Subcutaneous abdominal adipose tissue (tissue), 5 donors: ENCODE measurements at regions not wholly inside any gene's neighbourhood (a gene's known extent, or its start where the extent isn't known, plus 50 kb on each side); places are given as distances from the start of the nearest gene placed in this dataset.
"Not testable (repeated sequence)": the region's sequence is repeated elsewhere in the genome, so short reads cannot be mapped to it uniquely, and the experiment has no call there.

ENCODE experiments used
- H3K27ac ChIP-seq: one replicate; pipeline ENCODE4 v1.7.0; 2013; ENCODE audit warnings: low read depth, mild to moderate bottlenecking, inconsistent platforms, low read length, moderate library complexity
- H3K27me3 ChIP-seq, 5 donors: one replicate each; pipeline ENCODE4 v1.7.0; 2013; ENCODE audit warnings: low read length in 5 of 5, inconsistent platforms in 1 of 5; ENCODE audit not compliant: control insufficient read depth in 5 of 5, insufficient read depth in 4 of 5
- H3K36me3 ChIP-seq, 5 donors: one replicate each; pipeline ENCODE4 v1.7.0; 2013; ENCODE audit warnings: low read length in 5 of 5; ENCODE audit not compliant: control insufficient read depth in 5 of 5, insufficient read depth in 5 of 5
- H3K4me1 ChIP-seq, 5 donors: one replicate each; pipeline ENCODE4 v1.7.0; 2013; ENCODE audit warnings: low read length in 5 of 5, mild to moderate bottlenecking in 3 of 5, moderate library complexity in 1 of 5; ENCODE audit not compliant: control insufficient read depth in 5 of 5, insufficient read depth in 5 of 5
- H3K4me3 ChIP-seq, 5 donors: one replicate each; pipeline ENCODE4 v1.7.0; 2013; ENCODE audit warnings: low read length in 5 of 5, low read depth in 1 of 5
- H3K9ac ChIP-seq, 5 donors: one replicate each; pipeline ENCODE4 v1.7.0; 2013; ENCODE audit warnings: low read length in 5 of 5, mild to moderate bottlenecking in 4 of 5, moderate library complexity in 3 of 5
- H3K9me3 ChIP-seq, 5 donors: one replicate each; pipeline ENCODE4 v1.7.0; 2013; ENCODE audit warnings: low read length in 5 of 5; ENCODE audit not compliant: control insufficient read depth in 5 of 5
- donor health status: healthy.
- donor health status: healthy.
- donor health status: healthy.
- donor health status: healthy.
- donor health status: healthy.

DNA sequence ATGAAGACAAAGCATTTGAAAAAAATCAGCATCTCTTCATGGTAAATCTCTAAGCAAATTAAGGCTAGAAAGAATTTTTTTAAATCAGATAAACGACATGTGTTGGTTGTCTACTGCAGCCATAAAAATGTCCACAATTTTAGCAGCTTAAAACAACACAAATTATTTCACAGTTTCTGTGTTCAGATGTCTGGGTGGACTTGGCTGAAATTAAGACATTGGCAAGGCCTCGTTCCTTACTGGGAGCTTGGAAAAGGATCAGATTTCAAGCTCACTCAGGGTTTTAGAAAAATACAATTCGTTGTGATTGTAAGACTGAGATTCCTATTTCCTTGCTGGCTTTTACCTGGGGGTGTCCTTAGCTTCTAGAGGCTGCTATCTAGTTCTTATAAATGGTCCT, 1470.6 kb downstream of the PCDH19 start:
- Histone ChIP-seq H3K9ac (no peak overlapping the region), H3K36me3 (no peaks in the 10 kb centered on the region), H3K27ac (no peak overlapping the region), H3K9me3 (no peaks in the 10 kb centered on the region), H3K27me3 (no peaks in the 10 kb centered on the region), H3K4me1 (no peaks in the 10 kb centered on the region), H3K4me3 (no peak overlapping the region)

- Histone ChIP-seq H3K27me3 (peaks cover 0 to 2% (median 0%) of the 10 kb centered on the region in 5 donors), H3K9ac (no peak overlapping the region), H3K9me3 (peaks cover 0 to 5% (median 2%) of the 10 kb centered on the region in 5 donors), H3K4me3 (no peak overlapping the region), H3K4me1 (no peaks in the 10 kb centered on the region), H3K27ac (no peak overlapping the region), H3K36me3 (no peaks in the 10 kb centered on the region)
Measured at GRCh38 chrX:98931216-98931615, 1478.9 kb downstream of the PCDH19 start.

DNA sequence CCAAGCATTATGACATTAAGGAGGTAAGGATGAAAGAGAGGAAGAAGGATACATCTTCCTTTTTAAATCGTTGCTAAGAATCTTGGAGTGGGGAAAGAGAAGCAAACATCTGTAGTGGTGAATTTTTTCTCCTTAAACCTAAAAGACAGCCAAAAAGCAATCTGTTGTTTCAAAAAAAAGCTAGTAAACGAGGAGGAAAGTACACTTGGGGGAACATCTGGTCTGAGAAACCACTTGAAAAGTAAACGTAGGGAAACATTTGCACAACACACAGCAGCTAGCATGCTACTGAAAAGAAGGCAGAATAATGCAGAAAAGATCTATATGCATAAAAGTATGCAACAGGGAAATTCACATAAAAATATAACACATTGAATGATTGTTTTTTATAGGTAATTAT, 1485.6 kb downstream of the PCDH19 start:
- peaks cover 0 to 9% (median 0%) of the 10 kb centered on the region in 5 donors for H3K9me3 ChIP-seq
- no peaks in the 10 kb centered on the region for H3K36me3 ChIP-seq
- H3K4me1 ChIP-seq: no peaks in the 10 kb centered on the region
- H3K9ac ChIP-seq: no peak overlapping the region
- H3K4me3 ChIP-seq: no peak overlapping the region
- H3K27me3 ChIP-seq: peaks cover 0 to under 1% (median 0%) of the 10 kb centered on the region in 5 donors
- H3K27ac ChIP-seq: no peak overlapping the region

DNA sequence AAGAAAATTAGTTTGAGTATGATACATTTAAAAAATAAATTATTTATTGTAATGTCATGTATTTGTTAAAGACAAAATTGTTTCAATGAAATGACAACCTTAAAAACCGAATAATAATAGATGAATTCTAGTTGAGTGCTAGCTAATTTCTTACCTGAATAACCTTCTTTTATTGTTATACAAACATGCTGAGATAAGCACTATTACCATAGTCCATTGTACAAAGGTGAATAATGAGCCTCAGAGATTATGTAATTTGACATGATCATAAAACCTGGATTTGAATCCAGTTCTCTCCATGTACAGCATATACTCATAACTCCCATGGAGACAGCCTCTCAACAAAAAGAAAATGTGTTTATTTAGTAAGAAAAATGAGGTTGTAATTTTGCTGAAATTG, 1512.9 kb downstream of the PCDH19 start:
- Histone ChIP-seq H3K36me3 (no peaks in the 10 kb centered on the region), H3K4me3 (no peak overlapping the region)

GRCh38 chrX:98850639-98851038, 1559.4 kb downstream of the PCDH19 start:
- not testable (repeated sequence) for H3K27me3 ChIP-seq, H3K27ac ChIP-seq, H3K9me3 ChIP-seq, H3K36me3 ChIP-seq, H3K4me3 ChIP-seq, H3K9ac ChIP-seq, H3K4me1 ChIP-seq

More for the DNA sequence above, 1512.9 kb downstream of the PCDH19 start:
- no peak overlapping the region for H3K27ac ChIP-seq
- H3K9me3 ChIP-seq: no peaks in the 10 kb centered on the region
- H3K27me3 ChIP-seq: peaks cover 0 to 2% (median 0%) of the 10 kb centered on the region in 5 donors
- no peaks in the 10 kb centered on the region for H3K4me1 ChIP-seq
- H3K9ac ChIP-seq: no peak overlapping the region
